ENCODE measurements at regions not wholly inside any gene's neighbourhood (a gene's known extent, or its start where the extent isn't known, plus 50 kb on each side); places are given as distances from the start of the nearest gene placed in this dataset.

GRCh38 chr12:127678945-127679344 is 588.0 kb upstream of the TMEM132C start:
- intact Hi-C loops (cut with DNase I) = no loop called here

DNA sequence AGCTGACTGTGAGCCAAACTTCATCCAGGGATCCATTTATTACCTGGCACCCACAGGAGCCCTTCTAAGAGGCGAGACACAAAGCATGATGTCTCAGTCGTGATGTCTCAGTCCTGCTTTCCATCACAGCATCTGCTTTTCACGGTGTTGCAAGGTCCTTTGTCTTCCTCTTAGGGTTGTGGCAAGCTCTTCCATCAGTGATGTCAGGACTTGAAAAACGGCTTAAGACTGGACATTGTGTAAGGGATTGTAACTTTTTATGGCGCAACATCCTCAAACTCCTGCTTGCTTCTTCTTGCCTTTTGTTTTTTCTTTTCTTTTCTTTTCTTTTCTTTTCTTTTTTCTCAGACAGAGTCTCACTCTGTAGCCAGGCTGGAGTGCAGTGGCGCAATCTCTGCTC is 586.5 kb upstream of the TMEM132C start:
- Histone ChIP-seq H3K4me3 (no peak overlapping the region), H3K27ac (no peak overlapping the region), H3K27me3 (no peaks in the 10 kb centered on the region), H3K36me3 (no peaks in the 10 kb centered on the region), H3K9me3 (no peaks in the 10 kb centered on the region), H3K4me1 (no peaks in the 10 kb centered on the region)
- whole genome bisulfite sequencing (ENCODE audit: insufficient coverage, low coverage, low lambda C conversion rate, missing lambda C conversion rate) = 69% methylated on average over 6 of the region's 6 CpGs
- ATAC-seq (no peak), DNase-seq (no peak)
- intact Hi-C loops (cut with DNase I) = no loop called here
- TF ChIP-seq POLR2A (IDR thresholded peaks at IDR 0.05) = no peak
- TF ChIP-seq, protein P1, sequence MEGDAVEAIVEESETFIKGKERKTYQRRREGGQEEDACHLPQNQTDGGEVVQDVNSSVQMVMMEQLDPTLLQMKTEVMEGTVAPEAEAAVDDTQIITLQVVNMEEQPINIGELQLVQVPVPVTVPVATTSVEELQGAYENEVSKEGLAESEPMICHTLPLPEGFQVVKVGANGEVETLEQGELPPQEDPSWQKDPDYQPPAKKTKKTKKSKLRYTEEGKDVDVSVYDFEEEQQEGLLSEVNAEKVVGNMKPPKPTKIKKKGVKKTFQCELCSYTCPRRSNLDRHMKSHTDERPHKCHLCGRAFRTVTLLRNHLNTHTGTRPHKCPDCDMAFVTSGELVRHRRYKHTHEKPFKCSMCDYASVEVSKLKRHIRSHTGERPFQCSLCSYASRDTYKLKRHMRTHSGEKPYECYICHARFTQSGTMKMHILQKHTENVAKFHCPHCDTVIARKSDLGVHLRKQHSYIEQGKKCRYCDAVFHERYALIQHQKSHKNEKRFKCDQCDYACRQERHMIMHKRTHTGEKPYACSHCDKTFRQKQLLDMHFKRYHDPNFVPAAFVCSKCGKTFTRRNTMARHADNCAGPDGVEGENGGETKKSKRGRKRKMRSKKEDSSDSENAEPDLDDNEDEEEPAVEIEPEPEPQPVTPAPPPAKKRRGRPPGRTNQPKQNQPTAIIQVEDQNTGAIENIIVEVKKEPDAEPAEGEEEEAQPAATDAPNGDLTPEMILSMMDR (IDR thresholded peaks at IDR 0.05) = no peak

More at GRCh38 chr12:127678945-127679344, 588.0 kb upstream of the TMEM132C start:
- Histone ChIP-seq H3K4me3 (no peak overlapping the region), H3K27ac (no peak overlapping the region), H3K36me3 (no peaks in the 10 kb centered on the region), H3K4me1 (no peaks in the 10 kb centered on the region), H3K27me3 (no peaks in the 10 kb centered on the region), H3K9me3 (no peaks in the 10 kb centered on the region)
- TF ChIP-seq, protein P1 (IDR thresholded peaks at IDR 0.05) = no peak
- TF ChIP-seq POLR2A (IDR thresholded peaks at IDR 0.05) = no peak
- ATAC-seq (peak in 1 of 4 donors; percentile 9), DNase-seq (no peak)
- 57% methylated on average over 2 of the region's 7 CpGs for whole genome bisulfite sequencing (ENCODE audit: insufficient coverage, low coverage, low lambda C conversion rate, missing lambda C conversion rate)

DNA sequence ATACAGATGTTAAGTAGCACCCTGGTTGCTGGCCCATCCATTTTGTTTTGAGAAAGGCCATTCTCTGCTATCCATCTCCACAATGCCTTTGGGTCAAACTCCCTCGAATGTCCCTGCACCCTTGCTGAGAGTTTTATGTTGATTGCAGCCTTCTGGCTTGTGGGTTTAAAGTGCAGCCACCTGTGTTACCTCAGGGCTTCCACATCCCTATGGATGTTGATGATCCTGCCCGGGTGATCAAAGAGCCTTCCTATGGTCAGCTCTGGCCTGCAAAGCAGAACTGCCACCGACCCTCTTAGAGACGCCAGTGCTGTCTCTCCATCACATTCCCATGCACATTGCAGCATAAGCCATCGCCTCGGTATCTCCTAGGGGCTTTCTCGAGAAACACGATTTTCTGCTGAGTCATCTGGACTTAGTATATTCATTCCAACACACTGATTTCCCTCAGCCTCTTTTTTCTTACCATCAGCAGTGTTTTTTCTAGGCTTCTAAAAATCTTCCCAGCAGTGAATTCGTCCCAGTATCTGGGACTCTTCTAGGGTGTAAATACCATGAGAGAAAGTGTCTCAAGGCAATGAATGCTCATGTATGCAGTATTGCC is 585.7 kb upstream of the TMEM132C start:
- Histone ChIP-seq H3K9me3 (no peaks in the 10 kb centered on the region), H3K4me1 (no peaks in the 10 kb centered on the region), H3K4me3 (no peak overlapping the region), H3K27me3 (no peaks in the 10 kb centered on the region), H3K27ac (no peak overlapping the region), H3K36me3 (no peaks in the 10 kb centered on the region)
- TF ChIP-seq, protein P1 (IDR thresholded peaks at IDR 0.05) = no peak
- TF ChIP-seq POLR2A (IDR thresholded peaks at IDR 0.05) = no peak
- 61% methylated on average over 9 of the region's 9 CpGs for WGBS (ENCODE audit: insufficient coverage, low coverage, low lambda C conversion rate, missing lambda C conversion rate)
- intact Hi-C loops (cut with DNase I) = no loop called here
- ATAC-seq (no peak), DNase-seq (no peak)

GRCh38 chr12:127685491-127685890 is 581.5 kb upstream of the TMEM132C start:
- H3K27me3 ChIP-seq = no peaks in the 10 kb centered on the region
- 0% methylated on average over 1 of the region's 2 CpGs for WGBS (ENCODE audit: insufficient coverage, low coverage, low lambda C conversion rate, missing lambda C conversion rate)
- H3K36me3 ChIP-seq = no peaks in the 10 kb centered on the region
- ATAC-seq (no peak), DNase-seq (no peak)
- H3K4me1 ChIP-seq = no peaks in the 10 kb centered on the region
- no peak overlapping the region for H3K4me3 ChIP-seq
- TF ChIP-seq POLR2A (IDR thresholded peaks at IDR 0.05) = no peak
- TF ChIP-seq, protein P1 (IDR thresholded peaks at IDR 0.05) = no peak
- no peaks in the 10 kb centered on the region for H3K9me3 ChIP-seq
- H3K27ac ChIP-seq = no peak overlapping the region
- intact Hi-C loops (cut with DNase I) = no loop called here

- intact Hi-C loops (cut with DNase I) = no loop called here
- WGBS (ENCODE audit: insufficient coverage, low coverage, low lambda C conversion rate, missing lambda C conversion rate) = 55% methylated on average over 9 of the region's 9 CpGs
- H3K4me3 ChIP-seq = no peak overlapping the region
- H3K27me3 ChIP-seq = no peaks in the 10 kb centered on the region
- no peaks in the 10 kb centered on the region for H3K9me3 ChIP-seq
- DNase-seq = no peak
- no peaks in the 10 kb centered on the region for H3K4me1 ChIP-seq
- TF ChIP-seq, protein P1 (IDR thresholded peaks at IDR 0.05) = no peak
- no peak for TF ChIP-seq POLR2A (IDR thresholded peaks at IDR 0.05)
- H3K27ac ChIP-seq = no peak overlapping the region
- ATAC-seq = no peak
- H3K36me3 ChIP-seq = no peaks in the 10 kb centered on the region
Measured at GRCh38 chr12:127685931-127686330, 581.0 kb upstream of the TMEM132C start.
